OCI-LY1 (cell line): ENCODE measurements at regions not wholly inside any gene's neighbourhood (a gene's known extent, or its start where the extent isn't known, plus 50 kb on each side); places are given as distances from the start of the nearest gene placed in this dataset.

Experiments used
- H2AFZ ChIP-seq: fragments of 200-600 bp; sonication (generic), shearing (Covaris generic); 2 replicates; pipeline ENCODE4 v1.6.0; 2014; ENCODE audit warnings: antibody characterized with exemption, mild to moderate bottlenecking, low read length
- H3F3A ChIP-seq: fragments of 200-600 bp; sonication (generic), shearing (Covaris generic); 2 replicates; pipeline ENCODE4 v1.6.0; 2014; ENCODE audit warnings: mild to moderate bottlenecking, antibody characterized with exemption, low read length, moderate library complexity; ENCODE audit not compliant: insufficient read depth
- H3K27ac ChIP-seq: fragments of 200-600 bp; sonication (generic); 2 replicates; pipeline ENCODE4 v1.5.1; 2014; ENCODE audit warnings: low read length, mixed run types, mild to moderate bottlenecking, low read depth; ENCODE audit not compliant: poor library complexity, severe bottlenecking
- H3K27me3 ChIP-seq: fragments of 200-600 bp; sonication (generic); 2 replicates; pipeline ENCODE4 v1.6.0; 2014; ENCODE audit warnings: antibody characterized with exemption, mild to moderate bottlenecking, low read length, moderate library complexity; ENCODE audit not compliant: insufficient read depth
- H3K36me3 ChIP-seq: fragments of 200-600 bp; sonication (generic); 2 replicates; pipeline ENCODE4 v1.6.1; 2014; ENCODE audit warnings: mild to moderate bottlenecking, antibody characterized with exemption, low read length, moderate library complexity, mixed read lengths; ENCODE audit not compliant: insufficient read depth
- H3K4me1 ChIP-seq: fragments of 200-600 bp; sonication (generic); 2 replicates; pipeline ENCODE4 v1.5.1; 2014; ENCODE audit warnings: mild to moderate bottlenecking, low read length, moderate library complexity; ENCODE audit not compliant: insufficient read depth, severe bottlenecking
- H3K4me2 ChIP-seq: fragments of 200-600 bp; sonication (generic), shearing (Covaris generic); 2 replicates; pipeline ENCODE4 v1.6.1; 2014; ENCODE audit warnings: low read length
- H3K4me3 ChIP-seq: fragments of 200-600 bp; sonication (generic); 2 replicates; pipeline ENCODE4 v1.5.1; 2014; ENCODE audit warnings: low read length, low read depth, mild to moderate bottlenecking, mixed read lengths; ENCODE audit not compliant: poor library complexity, severe bottlenecking
- H3K79me2 ChIP-seq: fragments of 200-600 bp; shearing (Covaris generic); 2 replicates; pipeline ENCODE4 v1.6.1; 2016; ENCODE audit warnings: mixed run types, low read length, mixed read lengths; ENCODE audit not compliant: insufficient read depth
- H3K9ac ChIP-seq: fragments of 200-600 bp; sonication (generic), shearing (Covaris generic); 2 replicates; pipeline ENCODE4 v1.6.1; 2014; ENCODE audit warnings: mild to moderate bottlenecking, low read length, mixed read lengths
- H3K9me2 ChIP-seq: fragments of 200-600 bp; sonication (generic), shearing (Covaris generic); 2 replicates; pipeline ENCODE4 v1.6.1; 2014; ENCODE audit warnings: low read depth, mild to moderate bottlenecking, low read length, mixed read lengths
- H3K9me3 ChIP-seq: fragments of 200-600 bp; shearing (Covaris generic); 2 replicates; pipeline ENCODE4 v1.6.1; 2014; ENCODE audit warnings: low read length, mixed read lengths
- H4K20me1 ChIP-seq: fragments of 200-600 bp; sonication (generic), shearing (Covaris generic); 2 replicates; pipeline ENCODE4 v1.6.0; 2016; ENCODE audit warnings: mild to moderate bottlenecking, low read length; ENCODE audit not compliant: insufficient read depth
- CTCF ChIP-seq: fragments of 200-600 bp; sonication (generic), shearing (Covaris generic); IDR thresholded peaks from 2 replicates; pipeline ENCODE4 v1.5.1; 2017; ENCODE audit warnings: mild to moderate bottlenecking, antibody characterized with exemption, low read length, moderate library complexity, mixed read lengths
- EZH2 ChIP-seq: fragments of 200-600 bp; sonication (generic), shearing (Covaris generic); IDR thresholded peaks from 2 replicates; pipeline ENCODE4 v1.8.0; 2017; ENCODE audit warnings: borderline replicate concordance, mixed run types, mild to moderate bottlenecking, antibody characterized with exemption, low read length, moderate library complexity, mixed read lengths

- Histone ChIP-seq H3K4me1 (no peaks in the 10 kb centered on the region), H3K4me2 (no peak overlapping the region), H3K9ac (no peak overlapping the region), H3K9me2 (no peaks in the 10 kb centered on the region), H3K27ac (no peak overlapping the region), H3K9me3 (no peaks in the 10 kb centered on the region), H3K27me3 (no peaks in the 10 kb centered on the region), H3F3A (no peaks in the 10 kb centered on the region), H3K36me3 (no peaks in the 10 kb centered on the region), H2AFZ (no peak overlapping the region), H4K20me1 (no peaks in the 10 kb centered on the region), H3K4me3 (no peak overlapping the region), H3K79me2 (no peaks in the 10 kb centered on the region)
- TF ChIP-seq EZH2 (no peak), CTCF (no peak)
These were observed 90.4 kb upstream of the PLPPR4 start for GRCh38 chr1:99173900-99174299.

- no peaks in the 10 kb centered on the region for H3K79me2 ChIP-seq
- no peak overlapping the region for H3K4me2 ChIP-seq
- H3K36me3 ChIP-seq: no peaks in the 10 kb centered on the region
- TF ChIP-seq EZH2: no peak
- TF ChIP-seq CTCF: no peak
- no peak overlapping the region for H2AFZ ChIP-seq
- H3K4me1 ChIP-seq: peaks cover 5% of the 10 kb centered on the region
- no peaks in the 10 kb centered on the region for H4K20me1 ChIP-seq
- no peak overlapping the region for H3K27ac ChIP-seq
- no peaks in the 10 kb centered on the region for H3K9me2 ChIP-seq
- no peaks in the 10 kb centered on the region for H3K9me3 ChIP-seq
- H3F3A ChIP-seq: no peaks in the 10 kb centered on the region
- H3K4me3 ChIP-seq: no peak overlapping the region
- H3K9ac ChIP-seq: no peak overlapping the region
- H3K27me3 ChIP-seq: no peaks in the 10 kb centered on the region
These were observed 87.5 kb upstream of the PLPPR4 start for GRCh38 chr1:99176753-99177152.

- Histone ChIP-seq H3K79me2 (no peaks in the 10 kb centered on the region), H2AFZ (no peak overlapping the region), H3K9me2 (no peaks in the 10 kb centered on the region), H3K4me3 (no peak overlapping the region), H3K9me3 (no peaks in the 10 kb centered on the region), H3K4me2 (no peak overlapping the region), H3K9ac (no peak overlapping the region), H3F3A (no peaks in the 10 kb centered on the region), H3K4me1 (peaks cover 5% of the 10 kb centered on the region), H3K27me3 (no peaks in the 10 kb centered on the region), H4K20me1 (no peaks in the 10 kb centered on the region), H3K27ac (no peak overlapping the region), H3K36me3 (no peaks in the 10 kb centered on the region)
- no peak for TF ChIP-seq EZH2
- no peak for TF ChIP-seq CTCF
These were observed 86.8 kb upstream of the PLPPR4 start for GRCh38 chr1:99177465-99177864.
